ENCODE measurements at regions not wholly inside any gene's neighbourhood (a gene's known extent, or its start where the extent isn't known, plus 50 kb on each side); places are given as distances from the start of the nearest gene placed in this dataset.

DNA sequence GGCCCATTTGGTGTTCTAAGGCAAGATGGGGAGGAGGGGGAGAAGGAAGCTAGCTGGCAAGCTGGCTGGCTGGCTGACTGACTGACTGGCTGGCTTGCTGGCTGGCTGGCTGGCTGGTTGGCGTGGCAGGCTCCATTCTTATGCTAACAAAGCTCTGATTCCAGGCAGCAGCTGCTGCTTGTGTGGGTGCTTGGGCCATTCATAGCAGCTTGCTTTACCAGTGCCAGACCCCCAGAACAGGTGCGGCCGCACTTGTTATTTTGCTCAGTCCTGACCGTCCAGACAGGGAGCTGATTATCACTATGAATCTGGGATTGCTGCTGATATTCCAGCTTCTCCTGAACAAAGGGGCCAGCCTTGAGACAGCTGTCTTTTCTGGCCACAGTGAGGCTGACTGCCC, 131.2 kb upstream of the PAK3 start:
- no peaks in the 10 kb centered on the region for H3K36me3 ChIP-seq
- no peak for DNase-seq
- no peak overlapping the region for H3K27ac ChIP-seq
- no peaks in the 10 kb centered on the region for H3K9me3 ChIP-seq
- H3K4me1 ChIP-seq, result no peaks in the 10 kb centered on the region
- intact Hi-C loops (cut with DNase I), result no loop called here
- H3K4me3 ChIP-seq, result no peak overlapping the region
- no peaks in the 10 kb centered on the region for H3K27me3 ChIP-seq
- TF ChIP-seq, protein P1, sequence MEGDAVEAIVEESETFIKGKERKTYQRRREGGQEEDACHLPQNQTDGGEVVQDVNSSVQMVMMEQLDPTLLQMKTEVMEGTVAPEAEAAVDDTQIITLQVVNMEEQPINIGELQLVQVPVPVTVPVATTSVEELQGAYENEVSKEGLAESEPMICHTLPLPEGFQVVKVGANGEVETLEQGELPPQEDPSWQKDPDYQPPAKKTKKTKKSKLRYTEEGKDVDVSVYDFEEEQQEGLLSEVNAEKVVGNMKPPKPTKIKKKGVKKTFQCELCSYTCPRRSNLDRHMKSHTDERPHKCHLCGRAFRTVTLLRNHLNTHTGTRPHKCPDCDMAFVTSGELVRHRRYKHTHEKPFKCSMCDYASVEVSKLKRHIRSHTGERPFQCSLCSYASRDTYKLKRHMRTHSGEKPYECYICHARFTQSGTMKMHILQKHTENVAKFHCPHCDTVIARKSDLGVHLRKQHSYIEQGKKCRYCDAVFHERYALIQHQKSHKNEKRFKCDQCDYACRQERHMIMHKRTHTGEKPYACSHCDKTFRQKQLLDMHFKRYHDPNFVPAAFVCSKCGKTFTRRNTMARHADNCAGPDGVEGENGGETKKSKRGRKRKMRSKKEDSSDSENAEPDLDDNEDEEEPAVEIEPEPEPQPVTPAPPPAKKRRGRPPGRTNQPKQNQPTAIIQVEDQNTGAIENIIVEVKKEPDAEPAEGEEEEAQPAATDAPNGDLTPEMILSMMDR (IDR thresholded peaks at IDR 0.05), result no peak
- no peak for TF ChIP-seq POLR2A (IDR thresholded peaks at IDR 0.05)
- WGBS (ENCODE audit: insufficient coverage, low coverage, low lambda C conversion rate, missing lambda C conversion rate), result 37% methylated on average over 2 of the region's 4 CpGs
- ATAC-seq, result no peak

DNA sequence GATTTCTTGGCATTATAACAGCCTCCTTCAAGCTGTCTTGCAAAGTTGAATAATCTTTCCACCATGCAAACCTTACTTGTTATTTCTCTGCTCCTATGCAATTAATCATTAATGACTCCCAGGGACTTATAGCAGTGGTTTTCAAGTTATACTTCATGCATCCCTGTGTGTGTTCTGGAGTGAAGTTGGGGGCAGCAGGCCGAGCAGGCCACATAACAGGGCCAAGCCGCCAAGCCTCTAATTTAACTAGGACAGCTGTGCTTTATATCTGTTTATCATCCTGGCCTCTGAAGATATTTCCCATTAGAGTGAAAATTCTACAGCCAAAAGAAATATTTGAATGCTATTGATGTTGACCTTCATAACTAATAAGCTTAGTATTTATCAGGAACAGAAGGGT, 133.5 kb upstream of the PAK3 start:
- Histone ChIP-seq H3K4me1 (no peaks in the 10 kb centered on the region), H3K4me3 (no peak overlapping the region), H3K27me3 (no peaks in the 10 kb centered on the region), H3K27ac (no peak overlapping the region), H3K9me3 (no peaks in the 10 kb centered on the region), H3K36me3 (no peaks in the 10 kb centered on the region)
- 54% methylated on average over 2 of the region's 2 CpGs for WGBS (ENCODE audit: insufficient coverage, low coverage, low lambda C conversion rate, missing lambda C conversion rate)
- intact Hi-C loops (cut with DNase I), result no loop called here
- TF ChIP-seq POLR2A (IDR thresholded peaks at IDR 0.05), result no peak
- TF ChIP-seq, protein P1 (IDR thresholded peaks at IDR 0.05), result no peak
- ATAC-seq, result no peak
- no peak for DNase-seq

DNA sequence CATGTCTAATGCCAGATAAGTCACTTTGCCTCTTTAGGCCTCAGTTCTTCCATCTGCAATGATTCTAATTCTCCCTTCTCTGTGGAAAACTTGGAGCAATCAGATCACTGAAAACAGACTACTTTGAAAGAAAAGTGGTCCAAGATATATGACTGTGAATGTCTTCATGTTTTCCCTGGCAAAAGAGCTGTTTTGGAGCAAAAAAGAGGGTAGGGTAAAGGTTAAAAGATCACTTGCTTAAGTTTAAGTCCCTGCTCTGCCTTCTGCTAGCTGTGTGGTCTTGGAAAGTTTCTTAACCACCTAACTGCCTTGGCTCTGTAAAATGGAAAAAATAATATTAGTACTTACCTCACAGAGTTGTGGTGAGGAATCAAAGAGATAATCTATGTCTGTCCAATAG, 140.3 kb upstream of the PAK3 start:
- Histone ChIP-seq H3K27ac (no peak overlapping the region), H3K9me3 (no peaks in the 10 kb centered on the region), H3K36me3 (no peaks in the 10 kb centered on the region), H3K4me1 (no peaks in the 10 kb centered on the region), H3K4me3 (no peak overlapping the region), H3K27me3 (no peaks in the 10 kb centered on the region)
- TF ChIP-seq, protein P1 (IDR thresholded peaks at IDR 0.05), result no peak
- TF ChIP-seq POLR2A (IDR thresholded peaks at IDR 0.05), result no peak
- ATAC-seq (no peak), DNase-seq (no peak)
- intact Hi-C loops (cut with DNase I), result no loop called here

DNA sequence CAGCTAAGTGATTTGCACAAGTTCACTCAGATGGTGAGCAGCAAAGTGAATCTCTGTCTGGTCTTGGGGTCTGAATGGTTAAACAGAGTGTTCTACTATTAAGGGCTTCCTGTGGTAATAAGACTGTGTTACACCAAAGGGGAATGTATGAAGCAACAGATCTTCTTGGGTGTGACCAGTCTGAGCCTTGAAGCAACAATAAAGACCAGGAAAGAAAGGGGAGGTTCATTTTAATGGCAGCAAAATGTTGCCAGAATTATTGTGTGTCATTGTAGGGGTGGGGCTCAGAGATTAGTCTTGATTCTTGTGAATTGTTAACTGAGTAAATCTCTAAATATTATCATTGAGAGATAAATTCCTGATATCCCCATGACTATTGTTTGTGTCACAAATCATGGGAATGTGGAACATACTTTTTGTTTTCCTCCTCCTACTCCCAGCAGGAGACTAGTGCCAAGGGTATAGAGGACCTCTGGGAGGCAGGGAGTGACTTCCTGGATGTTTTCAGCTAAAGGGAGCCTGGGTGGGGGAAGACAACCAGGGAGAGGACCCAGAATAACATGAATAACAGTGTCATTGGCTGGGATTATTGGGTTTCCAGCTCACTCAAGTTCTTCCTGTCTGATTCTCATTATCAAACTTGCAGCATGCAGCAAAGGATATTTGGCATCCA, 141.4 kb upstream of the PAK3 start:
- H3K9me3 ChIP-seq, result no peaks in the 10 kb centered on the region
- ATAC-seq, result no peak
- no peaks in the 10 kb centered on the region for H3K4me1 ChIP-seq
- DNase-seq, result no peak
- H3K4me3 ChIP-seq, result no peak overlapping the region
- H3K27me3 ChIP-seq, result no peaks in the 10 kb centered on the region
- TF ChIP-seq POLR2A (IDR thresholded peaks at IDR 0.05), result no peak
- TF ChIP-seq, protein P1 (IDR thresholded peaks at IDR 0.05), result no peak
- intact Hi-C loops (cut with DNase I), result no loop called here
- no peak overlapping the region for H3K27ac ChIP-seq
- no peaks in the 10 kb centered on the region for H3K36me3 ChIP-seq

All from right lobe of liver (tissue), 6 donors.